HG03135 (cell line): ENCODE measurements at regions not wholly inside any gene's neighbourhood (a gene's known extent, or its start where the extent isn't known, plus 50 kb on each side); places are given as distances from the start of the nearest gene placed in this dataset.

Source experiments
- ATAC-seq: cut with Tn5 transposase; IDR thresholded peaks from one replicate; pipeline ENCODE4 v1.9.1; 2021; ENCODE audit warnings: mild to moderate bottlenecking, moderate library complexity; ENCODE audit not compliant: unreplicated experiment

DNA sequence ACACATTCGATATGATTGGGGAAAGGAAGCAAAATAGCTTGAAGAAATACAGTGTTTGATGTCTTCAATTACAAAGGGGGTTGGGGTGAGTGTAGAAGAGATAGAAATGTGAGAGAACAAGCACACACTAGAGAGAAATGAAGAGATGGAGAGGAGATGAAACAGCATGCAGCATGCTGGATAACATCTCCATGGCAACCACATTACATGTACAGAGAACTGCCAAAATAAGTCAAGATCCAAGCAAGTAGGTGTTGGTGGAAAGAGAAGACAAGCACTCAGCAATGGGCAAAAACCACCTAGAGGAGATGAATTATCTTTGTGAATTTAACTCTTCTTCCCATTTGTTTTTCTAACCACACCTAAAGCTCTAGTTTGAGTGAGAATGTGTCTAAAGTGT, 289.8 kb downstream of the GRIN2B start:
- ATAC-seq: no peak

- no peak for ATAC-seq
Measured at GRCh38 chr12:13687633-13688032, 293.8 kb downstream of the GRIN2B start.

GRCh38 chr12:13686260-13686659, 295.1 kb downstream of the GRIN2B start:
- no peak for ATAC-seq

DNA sequence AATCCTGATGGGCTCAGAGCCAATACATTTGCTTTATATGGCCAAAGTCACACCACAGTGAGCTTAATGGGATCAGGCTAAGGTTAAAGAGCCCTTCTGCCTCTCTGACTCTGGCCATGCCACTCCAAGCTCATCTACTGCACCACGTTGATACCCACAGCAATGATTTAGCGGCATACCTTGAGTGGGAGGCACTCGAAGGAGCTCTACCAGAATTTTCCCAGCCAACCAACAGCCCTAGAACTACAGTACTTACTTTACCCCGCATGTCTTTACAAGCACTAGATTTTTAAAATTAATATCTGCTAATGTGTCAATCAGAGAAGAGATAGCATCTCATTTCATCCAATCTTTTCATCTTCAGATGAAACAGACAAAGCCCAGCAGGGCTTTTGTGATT, 300.5 kb downstream of the GRIN2B start:
- no peak for ATAC-seq

DNA sequence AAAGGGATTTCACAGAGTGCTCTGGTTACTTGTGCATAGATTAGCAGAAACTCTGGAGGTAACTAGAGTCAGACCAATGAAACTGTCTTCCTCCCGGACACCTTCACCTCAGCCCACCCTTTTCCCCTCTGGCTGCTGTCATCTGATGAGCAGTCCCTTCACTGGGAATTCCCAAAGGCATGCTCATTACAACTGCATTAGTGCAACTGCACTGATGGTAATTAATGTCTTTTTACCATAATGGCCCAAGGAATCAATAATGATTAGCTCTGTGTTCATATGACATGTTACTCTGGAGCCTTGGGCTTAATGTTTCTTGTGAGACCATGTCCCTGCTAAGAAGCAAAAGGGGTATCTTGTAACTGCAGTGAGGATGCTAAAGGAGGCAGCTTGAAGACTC, 304.5 kb downstream of the GRIN2B start:
- ATAC-seq: no peak

GRCh38 chr12:13670285-13670866, 311.0 kb downstream of the GRIN2B start:
- ATAC-seq: no peak

- no peak for ATAC-seq
Measured at GRCh38 chr12:13668880-13669279, 312.5 kb downstream of the GRIN2B start.

GRCh38 chr12:13666806-13667205, 314.6 kb downstream of the GRIN2B start:
- ATAC-seq: no peak

DNA sequence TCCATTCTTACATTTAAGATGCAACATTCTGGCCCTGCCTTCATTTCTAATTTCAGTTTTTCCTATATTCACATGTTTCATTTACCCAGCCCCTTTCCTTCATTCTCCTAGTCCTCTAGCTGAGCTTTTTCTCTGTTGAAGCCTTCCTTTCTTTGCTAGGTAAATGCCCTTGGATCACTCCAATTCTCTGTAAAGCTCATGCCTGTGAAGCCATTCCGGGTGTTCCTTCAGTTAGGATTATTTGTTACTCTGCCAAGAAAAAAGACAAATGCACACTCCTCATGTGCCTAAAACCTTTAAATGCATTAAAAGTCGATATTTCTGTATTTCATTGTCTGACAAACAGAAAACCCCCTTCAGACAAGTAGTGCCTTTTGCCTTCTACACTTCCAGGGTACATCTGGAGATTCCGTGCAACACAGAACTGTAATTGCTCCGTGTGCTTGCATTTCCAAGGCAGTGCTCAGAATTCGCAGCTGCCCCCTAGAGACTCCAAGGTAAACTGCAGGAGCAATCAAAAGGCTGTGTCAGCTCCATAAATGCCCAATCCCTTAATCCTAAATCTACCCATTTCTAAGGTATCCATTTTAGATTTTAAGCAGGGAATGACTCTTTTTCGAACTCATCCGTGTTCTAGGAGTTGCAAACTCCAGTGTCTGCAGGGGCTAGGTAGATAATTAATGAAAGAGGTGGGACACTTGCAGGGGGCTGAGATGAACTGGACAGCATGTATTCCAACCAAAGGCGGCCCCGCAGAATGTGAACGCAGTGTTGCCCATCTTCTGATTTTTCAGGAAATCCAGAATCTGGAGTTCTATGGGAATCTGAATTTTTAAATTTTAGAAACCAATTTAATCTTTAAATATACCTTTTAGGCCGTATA, 320.2 kb downstream of the GRIN2B start:
- no peak for ATAC-seq

DNA sequence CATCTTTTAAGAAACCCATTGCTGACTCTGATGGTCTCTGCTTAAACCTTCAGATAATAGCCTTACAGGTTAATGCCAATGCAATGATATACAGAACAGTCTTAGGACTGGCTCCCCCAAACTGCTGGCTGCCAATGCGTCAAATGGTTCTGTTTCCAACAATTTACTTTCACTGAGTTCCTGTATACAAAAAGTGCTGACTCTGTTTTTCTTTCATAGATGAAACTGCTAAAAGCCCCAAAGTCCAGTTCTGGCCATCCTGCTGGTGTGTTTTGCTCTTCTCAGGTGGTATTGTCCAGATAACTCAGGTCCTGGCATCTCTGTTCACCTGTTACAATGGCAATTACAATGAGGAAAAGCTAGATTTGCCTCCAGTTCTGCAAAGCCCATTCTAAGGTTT, 326.9 kb downstream of the GRIN2B start:
- ATAC-seq: no peak

GRCh38 chr12:13652105-13652504, 329.3 kb downstream of the GRIN2B start:
- no peak for ATAC-seq

GRCh38 chr12:13635709-13636108, 345.7 kb downstream of the GRIN2B start:
- ATAC-seq: no peak

DNA sequence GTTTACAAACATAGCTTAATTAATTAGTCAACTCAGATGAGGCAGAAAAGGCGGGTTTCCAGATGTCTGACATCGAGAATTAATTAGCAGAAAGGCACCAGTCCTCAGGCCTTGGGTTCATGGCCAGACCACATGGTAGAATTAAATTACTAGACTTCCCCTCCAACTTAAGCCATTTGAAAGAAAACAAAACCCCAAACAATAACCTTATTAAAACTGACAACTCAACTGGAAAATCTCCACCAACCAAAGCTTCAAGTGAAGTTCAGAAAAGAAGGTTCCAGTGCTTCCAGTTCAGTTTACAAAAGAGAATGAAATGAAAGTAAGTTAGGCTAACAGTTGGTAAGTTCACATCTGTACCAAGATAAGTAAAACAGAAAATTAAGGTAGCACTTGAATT, 349.5 kb downstream of the GRIN2B start:
- no peak for ATAC-seq

DNA sequence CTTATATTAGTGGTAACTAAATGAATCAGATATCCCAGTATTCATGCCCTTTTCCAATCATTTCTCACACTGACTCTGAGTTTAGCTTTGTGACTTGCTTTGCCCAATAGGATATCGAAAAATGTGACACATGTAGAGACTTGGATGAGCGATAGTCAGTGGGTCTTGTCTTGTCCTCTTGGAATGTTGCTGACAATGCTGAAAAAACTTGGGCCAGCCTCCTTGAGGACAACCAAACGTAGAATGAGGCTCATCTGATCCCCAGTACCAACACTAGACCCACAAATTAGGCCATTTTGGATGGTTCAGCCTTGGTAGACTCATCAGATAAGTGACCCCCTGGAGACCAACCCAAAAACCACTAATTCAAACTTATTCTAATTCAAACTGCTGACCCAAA, 351.0 kb downstream of the GRIN2B start:
- ATAC-seq: no peak

DNA sequence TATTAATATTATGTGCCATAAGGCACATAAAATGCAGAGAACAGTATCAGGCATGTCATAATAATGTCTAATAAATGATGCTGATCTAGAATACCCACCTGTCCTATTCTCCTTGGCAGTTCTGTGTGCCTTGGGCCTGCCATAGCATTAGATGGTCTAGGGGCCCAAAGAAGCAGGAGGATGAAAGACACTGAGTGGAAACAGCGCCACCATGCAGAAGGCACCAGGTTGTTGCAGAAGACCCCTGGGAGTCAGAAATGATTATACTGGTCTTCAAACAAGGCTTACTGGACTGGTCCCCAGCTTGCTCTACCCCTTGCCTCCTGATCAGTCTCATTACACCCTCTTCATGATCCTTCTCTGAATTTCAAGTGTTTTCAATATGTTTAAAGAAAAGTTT, 353.3 kb downstream of the GRIN2B start:
- no peak for ATAC-seq

DNA sequence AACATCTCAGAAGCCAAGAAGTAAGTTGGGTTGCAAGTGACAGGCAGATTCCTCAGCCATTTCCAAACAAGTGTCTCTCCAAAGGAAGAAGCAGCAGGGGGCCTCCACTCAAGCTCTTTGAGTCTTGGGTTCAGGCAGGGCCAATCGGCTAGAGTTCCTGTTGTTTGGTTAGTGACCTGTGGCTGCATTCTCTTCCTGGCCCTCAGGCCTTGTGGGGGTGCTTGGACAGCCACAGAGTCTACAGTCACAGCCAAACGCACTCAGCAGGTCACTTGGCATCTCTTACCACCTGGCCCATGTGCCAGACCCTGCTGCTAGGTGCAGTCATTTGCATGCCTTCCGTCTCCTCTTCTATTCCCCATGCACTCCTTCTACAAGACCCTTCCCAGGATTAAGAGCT, 353.9 kb downstream of the GRIN2B start:
- ATAC-seq: no peak

GRCh38 chr12:13613297-13613696, 368.1 kb downstream of the GRIN2B start:
- ATAC-seq: no peak

DNA sequence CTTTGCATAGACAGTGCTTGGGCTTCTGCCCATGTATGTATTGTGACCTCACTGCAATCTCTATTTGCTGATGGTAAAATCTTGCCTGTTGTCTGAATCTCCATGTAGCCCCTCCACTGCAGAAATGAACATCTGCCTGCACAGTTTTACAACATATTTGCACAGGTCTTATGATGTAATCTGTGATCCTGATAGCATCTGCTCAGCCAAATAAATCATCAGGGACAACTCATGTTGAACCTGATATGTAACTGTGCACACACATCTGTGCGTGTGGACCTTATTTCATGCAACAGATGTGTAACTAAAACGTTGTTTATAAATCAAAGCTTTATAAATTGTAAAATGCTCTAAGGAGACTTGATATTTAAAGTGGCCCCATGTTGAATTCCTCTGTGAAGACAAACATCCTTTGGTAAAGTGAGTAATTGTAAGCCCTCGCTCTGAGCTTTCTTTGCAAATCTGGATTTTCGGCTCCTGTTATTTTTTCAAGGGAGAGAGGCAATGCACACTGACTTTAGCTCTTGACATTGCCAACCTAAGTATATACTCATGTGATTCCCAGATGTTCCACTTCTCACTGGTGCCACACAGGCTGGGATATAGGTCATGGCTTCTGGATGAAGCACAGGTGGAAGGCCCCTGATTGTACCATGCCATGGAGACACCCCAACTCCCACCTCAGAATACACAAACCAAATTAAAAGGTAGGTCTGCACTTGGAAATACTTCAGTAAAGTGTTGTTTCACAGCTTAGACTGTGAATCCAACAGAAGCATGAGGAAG, 371.3 kb downstream of the GRIN2B start:
- ATAC-seq: no peak

GRCh38 chr12:13606290-13606689, 375.1 kb downstream of the GRIN2B start:
- no peak for ATAC-seq

DNA sequence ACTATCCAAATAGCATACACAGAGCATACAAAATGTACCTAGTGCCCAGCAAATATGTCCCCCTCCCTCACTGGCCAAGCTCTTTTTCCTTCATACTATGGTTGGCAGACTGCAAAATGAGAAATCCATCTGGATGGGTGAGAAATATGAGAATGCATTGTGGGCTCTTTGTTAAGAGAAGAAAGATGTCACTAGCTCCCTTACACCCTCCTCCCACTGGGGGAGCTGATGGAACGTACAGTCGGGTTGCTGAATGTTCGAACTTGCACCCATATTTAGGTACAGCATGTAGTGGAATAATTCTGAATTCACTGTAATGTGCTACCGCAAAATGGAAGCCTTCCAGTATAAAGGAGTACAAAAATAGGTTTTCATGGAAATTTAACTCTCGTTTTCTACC, 377.4 kb downstream of the GRIN2B start:
- ATAC-seq: no peak

DNA sequence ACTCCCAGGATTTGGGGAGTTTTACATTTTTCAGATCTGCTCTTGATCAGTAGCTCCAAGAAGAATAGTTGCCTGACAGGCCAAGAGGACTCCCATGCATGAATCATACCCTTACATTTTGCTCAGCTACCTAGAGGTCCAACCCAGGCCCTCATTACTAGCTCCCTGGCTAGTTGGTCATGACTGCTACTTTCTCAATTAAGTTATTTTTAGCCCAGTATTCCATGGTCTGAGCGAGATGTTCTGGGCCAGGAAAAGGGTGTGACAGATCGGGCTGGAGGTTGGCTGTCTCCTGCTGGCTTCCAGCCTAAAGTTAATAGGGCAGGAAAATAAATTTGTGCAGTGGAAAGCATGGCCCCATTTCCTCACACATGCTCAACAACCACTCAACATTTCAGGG, 379.2 kb downstream of the GRIN2B start:
- ATAC-seq: no peak

DNA sequence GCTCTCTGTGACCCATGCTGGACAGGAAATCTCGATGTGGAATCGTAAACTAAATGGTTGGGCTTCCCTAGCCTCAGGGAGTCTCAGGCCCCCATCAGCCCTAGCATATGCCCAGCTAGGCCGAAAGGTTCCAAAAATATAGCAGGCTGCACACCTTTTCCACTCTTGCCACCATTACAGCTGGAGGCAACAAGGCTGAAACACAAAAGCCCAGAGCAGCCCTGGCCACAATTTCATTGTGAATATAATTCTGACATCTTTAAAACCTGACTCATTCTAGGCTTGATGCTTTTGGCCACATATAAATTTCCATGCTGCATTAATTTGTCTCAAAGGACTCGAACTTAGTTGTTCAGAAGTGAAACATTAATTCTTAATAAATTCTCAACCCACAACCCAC, 382.2 kb downstream of the GRIN2B start:
- ATAC-seq: no peak
